Effector memory CD8-positive, alpha-beta T cell (primary cell): ENCODE measurements at regions not wholly inside any gene's neighbourhood (a gene's known extent, or its start where the extent isn't known, plus 50 kb on each side); places are given as distances from the start of the nearest gene placed in this dataset.

ENCODE experiments used
- ATAC-seq: fragments of 150-1000 bp; cut with Tn5 transposase; replicated peaks from 2 replicates; pipeline ENCODE4 v1.10.0; 2021; ENCODE audit warnings: mild to moderate bottlenecking, moderate library complexity
- DNase-seq, 3 experiments: peaks; one replicate each; pipeline ENCODE4 v3.0.0; 2021
- H3K27ac Mint-ChIP-seq, 2 donors: one replicate each; pipeline ENCODE4 v1.8.0; 2022; ENCODE audit warnings: mild to moderate bottlenecking in 2 of 2, mixed read lengths in 2 of 2, moderate library complexity in 2 of 2
- H3K27me3 Mint-ChIP-seq, 2 donors: one replicate each; pipeline ENCODE4 v1.8.0; 2022; ENCODE audit warnings: mixed read lengths in 2 of 2
- H3K36me3 Mint-ChIP-seq: one replicate; pipeline ENCODE4 v1.8.0; 2022; ENCODE audit warnings: mild to moderate bottlenecking, moderate library complexity, mixed read lengths; ENCODE audit not compliant: insufficient read depth
- H3K4me1 Mint-ChIP-seq, 2 donors: one replicate each; pipeline ENCODE4 v1.8.0; 2022; ENCODE audit warnings: low read depth in 2 of 2, mixed read lengths in 2 of 2
- H3K4me3 Mint-ChIP-seq, 2 donors: one replicate each; pipeline ENCODE4 v1.8.0; 2022; ENCODE audit warnings: mild to moderate bottlenecking in 2 of 2, mixed read lengths in 2 of 2, moderate library complexity in 2 of 2
- H3K9me3 Mint-ChIP-seq, 2 donors: one replicate each; pipeline ENCODE4 v1.8.0; 2022; ENCODE audit warnings: mixed read lengths in 2 of 2

GRCh38 chr14:37939442-37940028 is 268.2 kb upstream of the SSTR1 start:
- H3K9me3 Mint-ChIP-seq = peaks cover 0 to 2% of the 10 kb centered on the region in 2 donors
- DNase-seq = no peak
- H3K27me3 Mint-ChIP-seq = peaks cover 0 to 14% of the 10 kb centered on the region in 2 donors
- H3K4me1 Mint-ChIP-seq = no peaks in the 10 kb centered on the region
- H3K4me3 Mint-ChIP-seq = no peak overlapping the region
- no peak for ATAC-seq
- no peaks in the 10 kb centered on the region for H3K36me3 Mint-ChIP-seq
- H3K27ac Mint-ChIP-seq = no peak overlapping the region

- H3K4me1 Mint-ChIP-seq = no peaks in the 10 kb centered on the region
- no peaks in the 10 kb centered on the region for H3K36me3 Mint-ChIP-seq
- H3K27ac Mint-ChIP-seq = no peak overlapping the region
- ATAC-seq = no peak
- peaks cover 19 to 35% of the 10 kb centered on the region in 2 donors for H3K9me3 Mint-ChIP-seq
- DNase-seq = no peak
- no peak overlapping the region for H3K4me3 Mint-ChIP-seq
- H3K27me3 Mint-ChIP-seq = no peaks in the 10 kb centered on the region
These were observed 261.7 kb upstream of the SSTR1 start for GRCh38 chr14:37945959-37946358.

GRCh38 chr14:37946819-37947218 is 260.9 kb upstream of the SSTR1 start:
- Mint-ChIP-seq H3K27me3 (no peaks in the 10 kb centered on the region), H3K4me3 (no peak overlapping the region), H3K9me3 (peaks cover 19 to 35% of the 10 kb centered on the region in 2 donors), H3K4me1 (no peaks in the 10 kb centered on the region), H3K36me3 (no peaks in the 10 kb centered on the region), H3K27ac (no peak overlapping the region)
- DNase-seq (no peak), ATAC-seq (no peak)

- H3K4me1 Mint-ChIP-seq = no peaks in the 10 kb centered on the region
- DNase-seq (no peak), ATAC-seq (no peak)
- H3K9me3 Mint-ChIP-seq = peaks cover 19 to 35% of the 10 kb centered on the region in 2 donors
- no peak overlapping the region for H3K27ac Mint-ChIP-seq
- H3K4me3 Mint-ChIP-seq = no peak overlapping the region
- no peaks in the 10 kb centered on the region for H3K36me3 Mint-ChIP-seq
- no peaks in the 10 kb centered on the region for H3K27me3 Mint-ChIP-seq
These were observed 259.4 kb upstream of the SSTR1 start for GRCh38 chr14:37948266-37948665.

GRCh38 chr14:37968664-37969240 is 239.0 kb upstream of the SSTR1 start:
- no peak overlapping the region for H3K4me3 Mint-ChIP-seq
- DNase-seq (no peak), ATAC-seq (no peak)
- H3K9me3 Mint-ChIP-seq = peaks cover 0 to 8% of the 10 kb centered on the region in 2 donors
- no peaks in the 10 kb centered on the region for H3K4me1 Mint-ChIP-seq
- no peak overlapping the region for H3K27ac Mint-ChIP-seq
- no peaks in the 10 kb centered on the region for H3K36me3 Mint-ChIP-seq
- peaks cover 0 to 21% of the 10 kb centered on the region in 2 donors for H3K27me3 Mint-ChIP-seq

GRCh38 chr14:37969511-37969979 is 238.2 kb upstream of the SSTR1 start:
- Mint-ChIP-seq H3K4me3 (no peak overlapping the region), H3K9me3 (peaks cover 0 to 3% of the 10 kb centered on the region in 2 donors), H3K27me3 (peaks cover 3 to 29% of the 10 kb centered on the region in 2 donors), H3K27ac (no peak overlapping the region), H3K36me3 (no peaks in the 10 kb centered on the region), H3K4me1 (no peaks in the 10 kb centered on the region)
- ATAC-seq (no peak), DNase-seq (no peak)

- peaks cover 12 to 40% of the 10 kb centered on the region in 2 donors for H3K27me3 Mint-ChIP-seq
- DNase-seq (no peak), ATAC-seq (no peak)
- no peak overlapping the region for H3K27ac Mint-ChIP-seq
- H3K4me1 Mint-ChIP-seq = no peaks in the 10 kb centered on the region
- H3K4me3 Mint-ChIP-seq = no peak overlapping the region
- no peaks in the 10 kb centered on the region for H3K36me3 Mint-ChIP-seq
- peaks cover 0 to 8% of the 10 kb centered on the region in 2 donors for H3K9me3 Mint-ChIP-seq
These were observed 237.0 kb upstream of the SSTR1 start for GRCh38 chr14:37970696-37971095.

- Mint-ChIP-seq H3K4me1 (no peaks in the 10 kb centered on the region), H3K9me3 (peaks cover 0 to 14% of the 10 kb centered on the region in 2 donors), H3K27ac (no peak overlapping the region), H3K36me3 (no peaks in the 10 kb centered on the region), H3K4me3 (no peak overlapping the region), H3K27me3 (peaks cover 22 to 52% of the 10 kb centered on the region in 2 donors)
- ATAC-seq = no peak
- DNase-seq = no peak
These were observed 234.5 kb upstream of the SSTR1 start for GRCh38 chr14:37972941-37973887.

- Mint-ChIP-seq H3K27ac (no peak overlapping the region), H3K36me3 (no peaks in the 10 kb centered on the region), H3K4me1 (no peaks in the 10 kb centered on the region)
These were observed 233.3 kb upstream of the SSTR1 start for GRCh38 chr14:37974421-37974820.

GRCh38 chr14:37977481-37977880 is 230.2 kb upstream of the SSTR1 start:
- Mint-ChIP-seq H3K27ac (no peak overlapping the region), H3K4me1 (no peaks in the 10 kb centered on the region), H3K36me3 (peaks cover 3% of the 10 kb centered on the region), H3K27me3 (peaks cover 22 to 32% of the 10 kb centered on the region in 2 donors), H3K9me3 (peaks cover 3 to 35% of the 10 kb centered on the region in 2 donors), H3K4me3 (no peak overlapping the region)
- DNase-seq = no peak
- ATAC-seq = no peak

More at GRCh38 chr14:37974421-37974820, 233.3 kb upstream of the SSTR1 start:
- H3K9me3 Mint-ChIP-seq = peaks cover 0 to 15% of the 10 kb centered on the region in 2 donors
- H3K4me3 Mint-ChIP-seq = no peak overlapping the region
- peaks cover 22 to 49% of the 10 kb centered on the region in 2 donors for H3K27me3 Mint-ChIP-seq
- no peak for DNase-seq
- ATAC-seq = no peak

- Mint-ChIP-seq H3K4me1 (no peaks in the 10 kb centered on the region), H3K27ac (no peak overlapping the region), H3K27me3 (no peaks in the 10 kb centered on the region), H3K9me3 (peaks cover 3 to 14% of the 10 kb centered on the region in 2 donors), H3K4me3 (no peak overlapping the region), H3K36me3 (no peaks in the 10 kb centered on the region)
- peak; percentile 16 to 35 (median 29) for DNase-seq
- peak; percentile 41 for ATAC-seq
These were observed 221.8 kb upstream of the SSTR1 start for GRCh38 chr14:37985826-37986470.

- Mint-ChIP-seq H3K36me3 (no peaks in the 10 kb centered on the region), H3K27ac (no peak overlapping the region), H3K27me3 (no peaks in the 10 kb centered on the region), H3K9me3 (no peaks in the 10 kb centered on the region), H3K4me3 (no peak overlapping the region), H3K4me1 (no peaks in the 10 kb centered on the region)
- DNase-seq (no peak), ATAC-seq (no peak)
These were observed 219.2 kb upstream of the SSTR1 start for GRCh38 chr14:37988472-37988871.

GRCh38 chr14:37991027-37991426 is 216.7 kb upstream of the SSTR1 start:
- ATAC-seq (no peak), DNase-seq (no peak)
- no peak overlapping the region for H3K27ac Mint-ChIP-seq
- no peaks in the 10 kb centered on the region for H3K9me3 Mint-ChIP-seq
- no peaks in the 10 kb centered on the region for H3K36me3 Mint-ChIP-seq
- H3K27me3 Mint-ChIP-seq = no peaks in the 10 kb centered on the region
- no peak overlapping the region for H3K4me3 Mint-ChIP-seq
- H3K4me1 Mint-ChIP-seq = no peaks in the 10 kb centered on the region
